SU-DHL-6 (cell line): ENCODE measurements at regions not wholly inside any gene's neighbourhood (a gene's known extent, or its start where the extent isn't known, plus 50 kb on each side); places are given as distances from the start of the nearest gene placed in this dataset.

Experiments used
- H2AFZ ChIP-seq: fragments of 200-600 bp; sonication (generic); 2 replicates; pipeline ENCODE4 v1.6.1; 2014; ENCODE audit warnings: low read depth, mild to moderate bottlenecking, moderate library complexity, mixed read lengths, antibody characterized with exemption, low read length; ENCODE audit not compliant: severe bottlenecking
- H3F3A ChIP-seq: fragments of 200-600 bp; shearing (Covaris generic); 2 replicates; pipeline ENCODE4 v1.6.0; 2016; ENCODE audit warnings: antibody characterized with exemption, mild to moderate bottlenecking; ENCODE audit not compliant: insufficient read depth
- H3K27ac ChIP-seq: fragments of 200-600 bp; sonication (generic); 2 replicates; pipeline ENCODE4 v1.5.1; 2016; ENCODE audit warnings: low read depth, mild to moderate bottlenecking, low read length, moderate library complexity, mixed read lengths
- H3K27me3 ChIP-seq: fragments of 200-600 bp; sonication (generic), shearing (Covaris generic); 2 replicates; pipeline ENCODE4 v1.6.0; 2014; ENCODE audit warnings: mild to moderate bottlenecking, low read length
- H3K36me3 ChIP-seq: fragments of 200-600 bp; sonication (generic); 2 replicates; pipeline ENCODE4 v1.6.1; 2014; ENCODE audit warnings: mild to moderate bottlenecking, low read length, mixed read lengths
- H3K4me2 ChIP-seq: fragments of 300-600, 200-600 bp; shearing (Covaris generic), sonication (generic); 2 replicates; pipeline ENCODE4 v1.6.0; 2014; ENCODE audit warnings: low read length, low read depth, mild to moderate bottlenecking; ENCODE audit not compliant: poor library complexity, severe bottlenecking
- H3K4me3 ChIP-seq: fragments of 200-600 bp; sonication (generic); 2 replicates; pipeline ENCODE4 v1.5.1; 2014; ENCODE audit warnings: antibody characterized with exemption, low read length, mild to moderate bottlenecking, mixed read lengths; ENCODE audit not compliant: insufficient read depth, poor library complexity, severe bottlenecking
- H3K79me2 ChIP-seq: fragments of 200-600 bp; sonication (generic); 2 replicates; pipeline ENCODE4 v1.6.1; 2014; ENCODE audit warnings: mild to moderate bottlenecking, low read length, moderate library complexity; ENCODE audit not compliant: insufficient read depth
- H3K9ac ChIP-seq: fragments of 200-600 bp; sonication (generic); 2 replicates; pipeline ENCODE4 v1.7.0; 2014; ENCODE audit warnings: mild to moderate bottlenecking, low read length
- H3K9me2 ChIP-seq: fragments of 200-600 bp; sonication (generic); replicated peaks from 2 replicates; pipeline ENCODE4 v1.6.1; 2014; ENCODE audit warnings: low read length; ENCODE audit not compliant: insufficient read depth
- H3K9me3 ChIP-seq: fragments of 200-600 bp; sonication (generic); 2 replicates; pipeline ENCODE4 v1.6.1; 2014; ENCODE audit warnings: low read length, mixed read lengths; ENCODE audit not compliant: insufficient read depth
- H4K20me1 ChIP-seq: fragments of 200-600 bp; sonication (generic); 2 replicates; pipeline ENCODE4 v1.6.1; 2014; ENCODE audit warnings: low read depth, mild to moderate bottlenecking, antibody characterized with exemption, low read length, moderate library complexity, mixed read lengths
- EZH2phosphoT487 ChIP-seq: fragments of 200-600 bp; sonication (generic), shearing (Covaris generic); conservative IDR thresholded peaks from 2 replicates; pipeline ENCODE4 v1.6.1; 2018; ENCODE audit warnings: mild to moderate bottlenecking, antibody characterized with exemption, low read length, moderate library complexity, mixed read lengths
- TF ChIP-seq, protein P1 (sequence below): fragments of 200-600 bp; sonication (generic); IDR thresholded peaks from one replicate; pipeline ENCODE4 v1.5.1; 2017; ENCODE audit warnings: antibody characterized with exemption, mild to moderate bottlenecking, low read length, moderate library complexity; ENCODE audit not compliant: insufficient read depth, poor library complexity, severe bottlenecking

DNA sequence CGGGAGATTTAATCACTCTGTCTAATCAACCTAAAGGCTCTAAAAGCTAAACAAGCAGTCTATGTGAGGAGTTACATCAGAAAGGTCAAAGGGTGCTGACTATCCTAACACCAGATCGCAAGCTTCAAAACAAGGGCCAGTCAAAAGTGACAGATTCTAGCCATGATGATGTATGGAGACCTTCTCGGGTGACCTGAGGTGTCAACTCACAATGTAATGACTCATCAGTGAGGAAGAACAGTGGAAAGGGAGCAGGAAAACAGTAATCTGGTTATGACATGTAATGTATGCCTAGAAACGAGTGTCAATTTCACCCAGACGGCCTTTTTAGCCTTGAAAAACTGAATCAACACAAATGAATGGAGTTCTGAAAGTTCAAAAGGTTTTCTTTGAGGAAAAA lies 375.3 kb downstream of the IDS start:
- H3K27ac ChIP-seq, result no peak overlapping the region
- no peak overlapping the region for H3K9ac ChIP-seq
- no peak overlapping the region for H3K4me3 ChIP-seq
- no peaks in the 10 kb centered on the region for H3K9me2 ChIP-seq
- H3K4me2 ChIP-seq, result no peak overlapping the region
- no peaks in the 10 kb centered on the region for H4K20me1 ChIP-seq
- no peaks in the 10 kb centered on the region for H3K79me2 ChIP-seq
- no peak for TF ChIP-seq EZH2phosphoT487
- TF ChIP-seq, protein P1, sequence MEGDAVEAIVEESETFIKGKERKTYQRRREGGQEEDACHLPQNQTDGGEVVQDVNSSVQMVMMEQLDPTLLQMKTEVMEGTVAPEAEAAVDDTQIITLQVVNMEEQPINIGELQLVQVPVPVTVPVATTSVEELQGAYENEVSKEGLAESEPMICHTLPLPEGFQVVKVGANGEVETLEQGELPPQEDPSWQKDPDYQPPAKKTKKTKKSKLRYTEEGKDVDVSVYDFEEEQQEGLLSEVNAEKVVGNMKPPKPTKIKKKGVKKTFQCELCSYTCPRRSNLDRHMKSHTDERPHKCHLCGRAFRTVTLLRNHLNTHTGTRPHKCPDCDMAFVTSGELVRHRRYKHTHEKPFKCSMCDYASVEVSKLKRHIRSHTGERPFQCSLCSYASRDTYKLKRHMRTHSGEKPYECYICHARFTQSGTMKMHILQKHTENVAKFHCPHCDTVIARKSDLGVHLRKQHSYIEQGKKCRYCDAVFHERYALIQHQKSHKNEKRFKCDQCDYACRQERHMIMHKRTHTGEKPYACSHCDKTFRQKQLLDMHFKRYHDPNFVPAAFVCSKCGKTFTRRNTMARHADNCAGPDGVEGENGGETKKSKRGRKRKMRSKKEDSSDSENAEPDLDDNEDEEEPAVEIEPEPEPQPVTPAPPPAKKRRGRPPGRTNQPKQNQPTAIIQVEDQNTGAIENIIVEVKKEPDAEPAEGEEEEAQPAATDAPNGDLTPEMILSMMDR, result no peak
- H3F3A ChIP-seq, result no peaks in the 10 kb centered on the region
- H3K9me3 ChIP-seq, result no peaks in the 10 kb centered on the region
- no peaks in the 10 kb centered on the region for H3K27me3 ChIP-seq
- H2AFZ ChIP-seq, result no peak overlapping the region
- no peaks in the 10 kb centered on the region for H3K36me3 ChIP-seq

DNA sequence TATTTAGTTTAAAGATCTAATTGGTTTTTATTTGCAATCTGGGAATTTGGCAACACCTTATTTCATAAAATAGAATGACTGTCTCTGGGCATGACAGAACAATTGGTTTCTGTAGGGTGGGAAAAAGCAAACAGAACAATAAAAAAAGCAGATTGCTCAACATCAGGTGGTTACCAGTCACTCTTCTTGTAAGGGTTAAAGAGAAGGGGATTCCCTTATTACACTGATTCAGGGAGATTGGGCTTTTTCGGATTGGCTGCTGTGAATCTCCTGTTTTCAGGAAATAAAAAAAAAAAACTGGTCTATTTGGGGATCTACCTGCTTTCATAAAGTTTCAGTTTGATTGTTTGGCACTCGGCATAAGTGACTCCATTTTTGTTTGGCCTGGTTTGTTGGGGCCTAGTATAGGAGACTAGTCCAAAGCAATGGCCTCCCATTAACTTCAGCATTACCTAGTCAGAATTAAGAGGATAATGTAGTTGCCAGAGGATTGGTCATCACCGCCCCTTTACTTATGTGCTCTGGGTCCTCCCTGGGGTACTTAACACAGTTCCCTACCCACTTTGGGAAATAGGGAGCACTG lies 380.5 kb downstream of the IDS start:
- Histone ChIP-seq H3F3A (no peaks in the 10 kb centered on the region), H3K27me3 (no peaks in the 10 kb centered on the region), H3K4me2 (no peak overlapping the region), H3K9me3 (no peaks in the 10 kb centered on the region), H4K20me1 (no peaks in the 10 kb centered on the region), H3K36me3 (no peaks in the 10 kb centered on the region), H3K79me2 (no peaks in the 10 kb centered on the region), H3K4me3 (no peak overlapping the region), H3K9ac (no peak overlapping the region), H3K9me2 (no peaks in the 10 kb centered on the region), H2AFZ (no peak overlapping the region), H3K27ac (no peak overlapping the region)
- TF ChIP-seq, protein P1, result no peak
- TF ChIP-seq EZH2phosphoT487, result no peak

DNA sequence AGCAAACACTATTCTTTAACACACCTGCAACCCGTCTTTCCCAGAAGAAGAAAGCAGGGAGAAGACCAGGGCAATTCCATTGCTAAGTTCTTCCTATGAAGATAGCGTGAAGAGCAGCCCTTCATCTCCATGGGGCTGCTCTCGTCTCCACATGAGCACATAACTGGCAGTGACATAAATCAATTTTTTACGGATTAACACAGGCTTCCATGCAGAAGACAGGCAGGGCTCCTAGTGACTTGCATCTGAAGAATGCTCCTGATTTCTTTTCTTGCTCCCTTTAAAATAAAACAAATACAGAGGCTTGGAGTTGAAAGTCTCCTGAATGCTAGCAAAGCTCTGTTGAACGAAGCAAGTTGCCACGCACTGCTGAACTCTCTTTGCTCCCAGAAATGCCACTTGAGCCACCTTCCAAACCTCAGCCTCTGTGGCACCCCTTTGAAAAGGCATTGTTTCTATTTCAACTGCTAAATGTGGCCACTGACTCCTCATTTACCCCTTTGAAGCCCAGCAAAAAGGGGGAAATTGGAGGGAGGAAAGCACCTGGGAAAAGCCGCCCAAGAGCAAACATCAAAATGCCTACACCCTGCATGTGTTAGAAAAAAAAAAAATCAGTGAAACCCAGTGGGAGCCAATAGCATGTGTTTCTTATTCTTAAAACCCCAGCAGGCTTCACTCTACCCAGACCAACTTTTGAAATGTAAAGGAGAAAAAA lies 383.7 kb downstream of the IDS start:
- no peaks in the 10 kb centered on the region for H3K9me2 ChIP-seq
- H3K27me3 ChIP-seq, result no peaks in the 10 kb centered on the region
- no peak overlapping the region for H3K27ac ChIP-seq
- H3K36me3 ChIP-seq, result no peaks in the 10 kb centered on the region
- no peak overlapping the region for H3K4me2 ChIP-seq
- no peak for TF ChIP-seq EZH2phosphoT487
- TF ChIP-seq, protein P1, result no peak
- H3K79me2 ChIP-seq, result no peaks in the 10 kb centered on the region
- no peak overlapping the region for H3K4me3 ChIP-seq
- H3K9ac ChIP-seq, result no peak overlapping the region
- H3F3A ChIP-seq, result no peaks in the 10 kb centered on the region
- no peak overlapping the region for H2AFZ ChIP-seq
- H3K9me3 ChIP-seq, result no peaks in the 10 kb centered on the region
- no peaks in the 10 kb centered on the region for H4K20me1 ChIP-seq
